ENCODE measurements at regions not wholly inside any gene's neighbourhood (a gene's known extent, or its start where the extent isn't known, plus 50 kb on each side); places are given as distances from the start of the nearest gene placed in this dataset.

- H3K27me3 ChIP-seq = no peaks in the 10 kb centered on the region
These were observed 275.7 kb upstream of the SSTR1 start for GRCh38 chr14:37932008-37932407.

GRCh38 chr14:37932481-37932880 is 275.2 kb upstream of the SSTR1 start:
- DNase-seq = no peak
- TF ChIP-seq CTCF (IDR thresholded peaks at IDR 0.05) = no peak
- Histone ChIP-seq H3K36me3 (no peaks in the 10 kb centered on the region), H3K4me1 (no peaks in the 10 kb centered on the region), H3K9me3 (no peaks in the 10 kb centered on the region), H3K27ac (no peak overlapping the region), H3K4me3 (no peak overlapping the region), H3K27me3 (no peaks in the 10 kb centered on the region)
- ATAC-seq = no peak
- intact Hi-C loops (cut with DNase I) = no loop called here

More at GRCh38 chr14:37932008-37932407, 275.7 kb upstream of the SSTR1 start:
- no peak for ATAC-seq
- H3K9me3 ChIP-seq = no peaks in the 10 kb centered on the region
- intact Hi-C loops (cut with DNase I) = no loop called here
- no peak for TF ChIP-seq CTCF (IDR thresholded peaks at IDR 0.05)
- H3K36me3 ChIP-seq = no peaks in the 10 kb centered on the region
- no peaks in the 10 kb centered on the region for H3K4me1 ChIP-seq
- no peak for DNase-seq
- H3K4me3 ChIP-seq = no peak overlapping the region
- no peak overlapping the region for H3K27ac ChIP-seq

GRCh38 chr14:37936971-37937370 is 270.7 kb upstream of the SSTR1 start:
- Histone ChIP-seq H3K27me3 (no peaks in the 10 kb centered on the region), H3K4me3 (no peak overlapping the region), H3K4me1 (no peaks in the 10 kb centered on the region), H3K36me3 (no peaks in the 10 kb centered on the region), H3K27ac (no peak overlapping the region), H3K9me3 (no peaks in the 10 kb centered on the region)
- TF ChIP-seq CTCF (IDR thresholded peaks at IDR 0.05) = no peak
- DNase-seq = no peak
- ATAC-seq = no peak
- intact Hi-C loops (cut with DNase I) = no loop called here

GRCh38 chr14:37939442-37940028 is 268.2 kb upstream of the SSTR1 start:
- H3K4me3 ChIP-seq = no peak overlapping the region
- no peak for TF ChIP-seq CTCF (IDR thresholded peaks at IDR 0.05)
- intact Hi-C loops (cut with DNase I) = no loop called here
- H3K27me3 ChIP-seq = no peaks in the 10 kb centered on the region
- H3K4me1 ChIP-seq = no peaks in the 10 kb centered on the region
- H3K9me3 ChIP-seq = no peaks in the 10 kb centered on the region
- DNase-seq (no peak), ATAC-seq (no peak)
- H3K36me3 ChIP-seq = no peaks in the 10 kb centered on the region
- H3K27ac ChIP-seq = no peak overlapping the region

GRCh38 chr14:37945959-37946358 is 261.7 kb upstream of the SSTR1 start:
- DNase-seq (no peak), ATAC-seq (no peak)
- no peaks in the 10 kb centered on the region for H3K36me3 ChIP-seq
- H3K4me1 ChIP-seq = no peaks in the 10 kb centered on the region
- H3K27me3 ChIP-seq = no peaks in the 10 kb centered on the region
- no peak overlapping the region for H3K4me3 ChIP-seq
- intact Hi-C loops (cut with DNase I) = no loop called here
- no peak overlapping the region for H3K27ac ChIP-seq
- no peak for TF ChIP-seq CTCF (IDR thresholded peaks at IDR 0.05)
- H3K9me3 ChIP-seq = peaks cover 12% of the 10 kb centered on the region

- H3K4me1 ChIP-seq = no peaks in the 10 kb centered on the region
- H3K9me3 ChIP-seq = peaks cover 12% of the 10 kb centered on the region
- intact Hi-C loops (cut with DNase I) = no loop called here
- no peaks in the 10 kb centered on the region for H3K36me3 ChIP-seq
- TF ChIP-seq CTCF (IDR thresholded peaks at IDR 0.05) = no peak
- no peak for DNase-seq
- H3K27me3 ChIP-seq = no peaks in the 10 kb centered on the region
- H3K4me3 ChIP-seq = no peak overlapping the region
- no peak overlapping the region for H3K27ac ChIP-seq
- no peak for ATAC-seq
These were observed 260.9 kb upstream of the SSTR1 start for GRCh38 chr14:37946819-37947218.

Measured in upper lobe of right lung (tissue), 1 donor.